ENCODE measurements at regions not wholly inside any gene's neighbourhood (a gene's known extent, or its start where the extent isn't known, plus 50 kb on each side); places are given as distances from the start of the nearest gene placed in this dataset.

DNA sequence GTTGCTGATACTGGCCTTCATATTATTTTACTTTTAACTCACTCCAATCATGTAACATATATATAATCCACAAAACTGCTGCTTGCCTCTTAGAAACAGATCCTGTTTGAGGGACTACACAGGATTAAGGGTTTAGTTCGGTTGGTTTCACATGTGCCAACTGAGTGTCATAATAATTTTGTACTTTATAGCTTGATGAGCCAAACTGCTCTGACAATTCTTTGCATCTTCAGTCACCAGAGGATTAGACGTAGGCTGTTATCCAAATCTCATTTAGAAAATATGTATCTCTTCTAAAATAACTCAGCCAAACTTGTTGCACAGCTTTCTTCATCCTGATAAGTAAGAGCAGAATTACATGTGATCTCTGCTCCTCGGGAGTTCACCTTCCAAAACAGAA, 643.6 kb upstream of the PTCHD4 start:
- DNase-seq: no peak
- intact Hi-C loops (cut with DNase I; ENCODE audit: low total_unique reads): no loop called here
- H3K36me3 ChIP-seq (ENCODE audit: low read depth, missing control alignments): no peaks in the 10 kb centered on the region
- no peak overlapping the region for H3K4me3 ChIP-seq
- 40 to 56% methylated on average over 3 of the region's 3 CpGs for WGBS, 2 donors
- no peaks in the 10 kb centered on the region for H3K9me3 ChIP-seq
- no peak for TF ChIP-seq POLR2A (IDR thresholded peaks at IDR 0.05)
- TF ChIP-seq, protein P1, sequence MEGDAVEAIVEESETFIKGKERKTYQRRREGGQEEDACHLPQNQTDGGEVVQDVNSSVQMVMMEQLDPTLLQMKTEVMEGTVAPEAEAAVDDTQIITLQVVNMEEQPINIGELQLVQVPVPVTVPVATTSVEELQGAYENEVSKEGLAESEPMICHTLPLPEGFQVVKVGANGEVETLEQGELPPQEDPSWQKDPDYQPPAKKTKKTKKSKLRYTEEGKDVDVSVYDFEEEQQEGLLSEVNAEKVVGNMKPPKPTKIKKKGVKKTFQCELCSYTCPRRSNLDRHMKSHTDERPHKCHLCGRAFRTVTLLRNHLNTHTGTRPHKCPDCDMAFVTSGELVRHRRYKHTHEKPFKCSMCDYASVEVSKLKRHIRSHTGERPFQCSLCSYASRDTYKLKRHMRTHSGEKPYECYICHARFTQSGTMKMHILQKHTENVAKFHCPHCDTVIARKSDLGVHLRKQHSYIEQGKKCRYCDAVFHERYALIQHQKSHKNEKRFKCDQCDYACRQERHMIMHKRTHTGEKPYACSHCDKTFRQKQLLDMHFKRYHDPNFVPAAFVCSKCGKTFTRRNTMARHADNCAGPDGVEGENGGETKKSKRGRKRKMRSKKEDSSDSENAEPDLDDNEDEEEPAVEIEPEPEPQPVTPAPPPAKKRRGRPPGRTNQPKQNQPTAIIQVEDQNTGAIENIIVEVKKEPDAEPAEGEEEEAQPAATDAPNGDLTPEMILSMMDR (IDR thresholded peaks at IDR 0.05): no peak
- H3K27me3 ChIP-seq: no peaks in the 10 kb centered on the region
- H3K27ac ChIP-seq: no peak overlapping the region
- H3K4me1 ChIP-seq: no peaks in the 10 kb centered on the region

DNA sequence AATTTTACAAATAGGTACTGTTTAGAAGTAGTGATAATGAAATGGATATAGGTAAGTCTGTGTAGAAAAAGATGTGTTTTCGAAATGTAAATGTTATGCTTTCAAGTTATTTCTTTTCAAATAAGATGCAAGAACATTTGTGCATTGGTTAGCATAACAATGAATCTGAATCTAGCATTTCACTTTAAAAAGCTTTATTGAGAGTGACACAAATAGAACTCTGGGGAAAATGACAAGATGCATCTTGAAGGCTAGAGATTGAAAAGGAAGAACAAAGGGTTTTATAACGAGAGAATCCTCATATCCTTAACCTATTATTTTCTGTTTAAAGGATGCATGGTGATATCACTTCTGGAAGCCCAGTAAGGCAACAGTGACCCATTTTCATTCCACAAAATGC, 639.9 kb upstream of the PTCHD4 start:
- Histone ChIP-seq H3K27me3 (no peaks in the 10 kb centered on the region), H3K27ac (no peak overlapping the region), H3K4me1 (no peaks in the 10 kb centered on the region), H3K36me3 (ENCODE audit: low read depth, missing control alignments) (no peaks in the 10 kb centered on the region), H3K4me3 (no peak overlapping the region), H3K9me3 (no peaks in the 10 kb centered on the region)
- intact Hi-C loops (cut with DNase I; ENCODE audit: low total_unique reads): no loop called here
- WGBS, 2 donors: 87 to 88% methylated on average over 2 of the region's 2 CpGs
- DNase-seq: no peak
- TF ChIP-seq, protein P1 (IDR thresholded peaks at IDR 0.05): no peak

DNA sequence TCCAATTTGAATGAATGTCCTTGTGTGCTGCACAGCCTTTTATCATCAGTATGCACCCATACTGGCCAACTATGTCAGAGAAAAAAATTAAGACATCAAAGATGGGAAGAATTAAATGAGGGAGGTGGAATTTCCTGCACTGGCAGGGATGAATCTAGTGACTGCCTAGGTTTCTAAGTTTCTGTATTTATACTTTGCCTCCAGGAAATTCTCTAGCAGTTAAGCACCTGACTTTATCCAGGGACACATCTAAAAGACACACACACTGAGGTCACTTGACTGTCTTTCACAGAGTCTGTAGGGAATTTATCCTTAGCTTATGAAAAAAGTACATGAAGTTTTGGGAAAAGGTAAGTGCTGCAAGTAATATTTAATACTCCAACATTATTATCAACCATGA, 636.5 kb upstream of the PTCHD4 start:
- H3K9me3 ChIP-seq: no peaks in the 10 kb centered on the region
- TF ChIP-seq POLR2A (IDR thresholded peaks at IDR 0.05): no peak
- TF ChIP-seq, protein P1 (IDR thresholded peaks at IDR 0.05): no peak
- H3K27ac ChIP-seq: no peak overlapping the region
- no peaks in the 10 kb centered on the region for H3K27me3 ChIP-seq
- DNase-seq: no peak
- no peaks in the 10 kb centered on the region for H3K4me1 ChIP-seq
- H3K36me3 ChIP-seq (ENCODE audit: low read depth, missing control alignments): no peaks in the 10 kb centered on the region
- intact Hi-C loops (cut with DNase I; ENCODE audit: low total_unique reads): no loop called here
- H3K4me3 ChIP-seq: no peak overlapping the region

DNA sequence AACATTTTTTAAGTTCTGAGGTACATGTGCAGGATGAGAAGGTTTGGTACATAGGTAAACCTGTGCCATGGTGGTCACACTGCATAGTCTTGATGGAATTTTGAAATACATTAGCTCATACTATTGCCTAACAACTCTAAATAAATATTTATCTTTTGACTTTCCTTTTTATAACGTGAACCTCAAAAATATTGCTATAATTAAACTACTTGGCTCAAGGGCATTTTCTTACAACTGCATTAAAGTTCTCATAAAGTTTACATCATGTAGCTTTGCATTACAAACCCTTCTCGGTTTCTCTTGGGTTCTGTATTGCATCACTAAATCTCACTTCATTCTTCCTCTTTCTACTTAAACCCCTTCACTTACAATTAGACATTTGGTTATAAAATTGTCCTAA, 636.0 kb upstream of the PTCHD4 start:
- 39 to 42% methylated on average over 2 of the region's 2 CpGs for WGBS, 2 donors
- no peak overlapping the region for H3K4me3 ChIP-seq
- H3K27ac ChIP-seq: no peak overlapping the region
- no peaks in the 10 kb centered on the region for H3K36me3 ChIP-seq (ENCODE audit: low read depth, missing control alignments)
- TF ChIP-seq, protein P1 (IDR thresholded peaks at IDR 0.05): no peak
- no peak for TF ChIP-seq POLR2A (IDR thresholded peaks at IDR 0.05)
- intact Hi-C loops (cut with DNase I; ENCODE audit: low total_unique reads): no loop called here
- H3K4me1 ChIP-seq: no peaks in the 10 kb centered on the region
- no peaks in the 10 kb centered on the region for H3K9me3 ChIP-seq
- no peak for DNase-seq
- no peaks in the 10 kb centered on the region for H3K27me3 ChIP-seq

DNA sequence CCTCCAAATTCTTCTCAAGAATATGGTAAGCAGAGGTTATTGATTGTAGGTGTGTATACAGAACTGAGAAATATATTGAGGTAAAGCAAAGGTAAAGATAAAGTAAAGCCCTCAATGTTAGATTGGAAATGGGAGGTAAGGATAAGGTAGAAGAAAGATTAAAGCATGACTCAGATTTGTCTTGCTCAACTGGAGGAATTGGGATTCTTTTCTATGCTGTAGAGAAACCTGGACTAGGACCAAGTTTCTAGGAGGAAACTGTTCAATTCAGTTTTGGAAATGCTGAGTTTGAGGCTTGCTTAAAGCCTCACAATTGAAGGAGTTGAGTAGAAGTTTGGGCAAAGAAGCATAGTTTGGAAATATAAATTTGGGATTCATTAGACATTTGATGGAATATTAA, 634.0 kb upstream of the PTCHD4 start:
- Histone ChIP-seq H3K27me3 (no peaks in the 10 kb centered on the region), H3K9me3 (no peaks in the 10 kb centered on the region), H3K4me1 (no peaks in the 10 kb centered on the region), H3K4me3 (no peak overlapping the region), H3K36me3 (ENCODE audit: low read depth, missing control alignments) (no peaks in the 10 kb centered on the region), H3K27ac (no peak overlapping the region)
- no peak for TF ChIP-seq POLR2A (IDR thresholded peaks at IDR 0.05)
- TF ChIP-seq, protein P1 (IDR thresholded peaks at IDR 0.05): no peak
- intact Hi-C loops (cut with DNase I; ENCODE audit: low total_unique reads): no loop called here
- no peak for DNase-seq

Data from testis (tissue), 2 donors.